ENCODE measurements at regions not wholly inside any gene's neighbourhood (a gene's known extent, or its start where the extent isn't known, plus 50 kb on each side); places are given as distances from the start of the nearest gene placed in this dataset.

GRCh38 chr6:87799651-87800050 is 97.6 kb upstream of the AKIRIN2 start:
- no peaks in the 10 kb centered on the region for H3K9me3 Mint-ChIP-seq
- peaks cover 5% of the 10 kb centered on the region for H3K27me3 Mint-ChIP-seq
- no peak overlapping the region for H3K27ac Mint-ChIP-seq
- H3K36me3 Mint-ChIP-seq (ENCODE audit: low read depth), result no peaks in the 10 kb centered on the region
- H3K4me1 Mint-ChIP-seq (ENCODE audit: low read depth), result peaks cover 4% of the 10 kb centered on the region
- no peak overlapping the region for H3K4me3 Mint-ChIP-seq

GRCh38 chr6:87798393-87799278 is 96.6 kb upstream of the AKIRIN2 start:
- Mint-ChIP-seq H3K27me3 (peaks cover 5% of the 10 kb centered on the region), H3K4me1 (ENCODE audit: low read depth) (peaks cover 4% of the 10 kb centered on the region), H3K9me3 (no peaks in the 10 kb centered on the region), H3K27ac (no peak overlapping the region), H3K36me3 (ENCODE audit: low read depth) (no peaks in the 10 kb centered on the region), H3K4me3 (no peak overlapping the region)

- Mint-ChIP-seq H3K4me1 (ENCODE audit: low read depth) (peaks cover 4% of the 10 kb centered on the region), H3K4me3 (no peak overlapping the region), H3K36me3 (ENCODE audit: low read depth) (no peaks in the 10 kb centered on the region), H3K27me3 (peaks cover 5% of the 10 kb centered on the region), H3K27ac (no peak overlapping the region), H3K9me3 (no peaks in the 10 kb centered on the region)
These were observed 93.2 kb upstream of the AKIRIN2 start for GRCh38 chr6:87794922-87795885.

- H3K4me3 Mint-ChIP-seq, result no peak overlapping the region
- no peaks in the 10 kb centered on the region for H3K9me3 Mint-ChIP-seq
- no peaks in the 10 kb centered on the region for H3K36me3 Mint-ChIP-seq (ENCODE audit: low read depth)
- no peak overlapping the region for H3K27ac Mint-ChIP-seq
- H3K4me1 Mint-ChIP-seq (ENCODE audit: low read depth), result no peaks in the 10 kb centered on the region
- H3K27me3 Mint-ChIP-seq, result peaks cover 3% of the 10 kb centered on the region
These were observed 91.3 kb upstream of the AKIRIN2 start for GRCh38 chr6:87793315-87793714.

- H3K4me3 Mint-ChIP-seq, result no peak overlapping the region
- H3K27ac Mint-ChIP-seq, result no peak overlapping the region
- H3K36me3 Mint-ChIP-seq (ENCODE audit: low read depth), result no peaks in the 10 kb centered on the region
- H3K27me3 Mint-ChIP-seq, result peaks cover 3% of the 10 kb centered on the region
- no peaks in the 10 kb centered on the region for H3K4me1 Mint-ChIP-seq (ENCODE audit: low read depth)
- no peaks in the 10 kb centered on the region for H3K9me3 Mint-ChIP-seq
These were observed 89.9 kb upstream of the AKIRIN2 start for GRCh38 chr6:87791982-87792381.

GRCh38 chr6:87791485-87791884 is 89.5 kb upstream of the AKIRIN2 start:
- H3K4me1 Mint-ChIP-seq (ENCODE audit: low read depth), result no peaks in the 10 kb centered on the region
- H3K27me3 Mint-ChIP-seq, result peaks cover 3% of the 10 kb centered on the region
- H3K36me3 Mint-ChIP-seq (ENCODE audit: low read depth), result no peaks in the 10 kb centered on the region

GRCh38 chr6:87791029-87791428 is 89.0 kb upstream of the AKIRIN2 start:
- no peaks in the 10 kb centered on the region for H3K9me3 Mint-ChIP-seq
- H3K4me3 Mint-ChIP-seq, result no peak overlapping the region
- H3K27ac Mint-ChIP-seq, result no peak overlapping the region

More at GRCh38 chr6:87791485-87791884, 89.5 kb upstream of the AKIRIN2 start:
- Mint-ChIP-seq H3K9me3 (no peaks in the 10 kb centered on the region), H3K4me3 (no peak overlapping the region), H3K27ac (no peak overlapping the region)

GRCh38 chr6:87789900-87790290 is 87.9 kb upstream of the AKIRIN2 start:
- Mint-ChIP-seq H3K4me1 (ENCODE audit: low read depth) (no peaks in the 10 kb centered on the region), H3K27ac (no peak overlapping the region), H3K9me3 (no peaks in the 10 kb centered on the region), H3K4me3 (no peak overlapping the region), H3K36me3 (ENCODE audit: low read depth) (no peaks in the 10 kb centered on the region), H3K27me3 (peaks cover 3% of the 10 kb centered on the region)

More at GRCh38 chr6:87791029-87791428, 89.0 kb upstream of the AKIRIN2 start:
- Mint-ChIP-seq H3K27me3 (peaks cover 3% of the 10 kb centered on the region), H3K36me3 (ENCODE audit: low read depth) (no peaks in the 10 kb centered on the region), H3K4me1 (ENCODE audit: low read depth) (no peaks in the 10 kb centered on the region)

- Mint-ChIP-seq H3K27me3 (peaks cover 3% of the 10 kb centered on the region), H3K36me3 (ENCODE audit: low read depth) (no peaks in the 10 kb centered on the region), H3K4me3 (no peak overlapping the region), H3K27ac (no peak overlapping the region), H3K4me1 (ENCODE audit: low read depth) (no peaks in the 10 kb centered on the region), H3K9me3 (no peaks in the 10 kb centered on the region)
These were observed 87.3 kb upstream of the AKIRIN2 start for GRCh38 chr6:87789198-87789899.

- H3K4me3 Mint-ChIP-seq, result no peak overlapping the region
- no peaks in the 10 kb centered on the region for H3K36me3 Mint-ChIP-seq (ENCODE audit: low read depth)
- H3K27me3 Mint-ChIP-seq, result peaks cover 3% of the 10 kb centered on the region
- H3K27ac Mint-ChIP-seq, result no peak overlapping the region
- no peaks in the 10 kb centered on the region for H3K9me3 Mint-ChIP-seq
- H3K4me1 Mint-ChIP-seq (ENCODE audit: low read depth), result no peaks in the 10 kb centered on the region
These were observed 86.1 kb upstream of the AKIRIN2 start for GRCh38 chr6:87788141-87788540.

- H3K27ac Mint-ChIP-seq, result no peak overlapping the region
- peaks cover 3% of the 10 kb centered on the region for H3K27me3 Mint-ChIP-seq
- no peaks in the 10 kb centered on the region for H3K9me3 Mint-ChIP-seq
- no peak overlapping the region for H3K4me3 Mint-ChIP-seq
- no peaks in the 10 kb centered on the region for H3K4me1 Mint-ChIP-seq (ENCODE audit: low read depth)
- no peaks in the 10 kb centered on the region for H3K36me3 Mint-ChIP-seq (ENCODE audit: low read depth)
These were observed 83.3 kb upstream of the AKIRIN2 start for GRCh38 chr6:87785229-87785862.

GRCh38 chr6:87784690-87785089 is 82.7 kb upstream of the AKIRIN2 start:
- no peaks in the 10 kb centered on the region for H3K27me3 Mint-ChIP-seq
- no peak overlapping the region for H3K27ac Mint-ChIP-seq
- H3K4me3 Mint-ChIP-seq, result no peak overlapping the region
- H3K4me1 Mint-ChIP-seq (ENCODE audit: low read depth), result no peaks in the 10 kb centered on the region
- no peaks in the 10 kb centered on the region for H3K36me3 Mint-ChIP-seq (ENCODE audit: low read depth)
- H3K9me3 Mint-ChIP-seq, result no peaks in the 10 kb centered on the region

GRCh38 chr6:87784051-87784450 is 82.0 kb upstream of the AKIRIN2 start:
- H3K4me3 Mint-ChIP-seq, result no peak overlapping the region
- H3K27ac Mint-ChIP-seq, result no peak overlapping the region
- no peaks in the 10 kb centered on the region for H3K4me1 Mint-ChIP-seq (ENCODE audit: low read depth)
- H3K36me3 Mint-ChIP-seq (ENCODE audit: low read depth), result no peaks in the 10 kb centered on the region
- no peaks in the 10 kb centered on the region for H3K9me3 Mint-ChIP-seq
- no peaks in the 10 kb centered on the region for H3K27me3 Mint-ChIP-seq

GRCh38 chr6:87779542-87779941 is 77.5 kb upstream of the AKIRIN2 start:
- Mint-ChIP-seq H3K9me3 (no peaks in the 10 kb centered on the region), H3K4me3 (no peak overlapping the region), H3K4me1 (ENCODE audit: low read depth) (no peaks in the 10 kb centered on the region), H3K36me3 (ENCODE audit: low read depth) (no peaks in the 10 kb centered on the region), H3K27me3 (no peaks in the 10 kb centered on the region), H3K27ac (no peak overlapping the region)
